Mucosa of stomach (tissue), 1 donor: ENCODE measurements at regions not wholly inside any gene's neighbourhood (a gene's known extent, or its start where the extent isn't known, plus 50 kb on each side); places are given as distances from the start of the nearest gene placed in this dataset.

Experiments
- H3K27me3 ChIP-seq: one replicate; pipeline ENCODE4 v1.7.0; 2013; ENCODE audit warnings: mild to moderate bottlenecking, low read length; ENCODE audit not compliant: control insufficient read depth, insufficient read depth
- H3K36me3 ChIP-seq: one replicate; pipeline ENCODE4 v1.7.0; 2013; ENCODE audit warnings: low read length; ENCODE audit not compliant: control insufficient read depth, insufficient read depth
- H3K4me1 ChIP-seq: one replicate; pipeline ENCODE4 v1.7.0; 2013; ENCODE audit warnings: mild to moderate bottlenecking, low read length; ENCODE audit not compliant: control insufficient read depth, insufficient read depth
- H3K4me3 ChIP-seq: one replicate; pipeline ENCODE4 v1.7.0; 2013; ENCODE audit warnings: low read length
- H3K9ac ChIP-seq: one replicate; pipeline ENCODE4 v1.7.0; 2013; ENCODE audit warnings: mild to moderate bottlenecking, low read length, moderate library complexity
- H3K9me3 ChIP-seq: one replicate; pipeline ENCODE4 v1.7.0; 2013; ENCODE audit warnings: mild to moderate bottlenecking, low read length, moderate library complexity; ENCODE audit not compliant: control insufficient read depth
- donor health status: Pancreatic carcinoma.

GRCh38 chr12:115322275-115322674, 638.3 kb upstream of the TBX3 start:
- H3K27me3 ChIP-seq = no peaks in the 10 kb centered on the region
- H3K36me3 ChIP-seq = no peaks in the 10 kb centered on the region
- no peak overlapping the region for H3K4me3 ChIP-seq
- no peaks in the 10 kb centered on the region for H3K4me1 ChIP-seq
- no peaks in the 10 kb centered on the region for H3K9me3 ChIP-seq
- H3K9ac ChIP-seq = no peak overlapping the region

- Histone ChIP-seq H3K4me3 (no peak overlapping the region), H3K9ac (no peak overlapping the region), H3K9me3 (no peaks in the 10 kb centered on the region), H3K36me3 (no peaks in the 10 kb centered on the region), H3K27me3 (no peaks in the 10 kb centered on the region), H3K4me1 (no peaks in the 10 kb centered on the region)
Observed at GRCh38 chr12:115320967-115321366, 637.0 kb upstream of the TBX3 start.

- H3K27me3 ChIP-seq = no peaks in the 10 kb centered on the region
- H3K4me1 ChIP-seq = no peaks in the 10 kb centered on the region
- no peaks in the 10 kb centered on the region for H3K36me3 ChIP-seq
- H3K9me3 ChIP-seq = no peaks in the 10 kb centered on the region
- no peak overlapping the region for H3K9ac ChIP-seq
- H3K4me3 ChIP-seq = no peak overlapping the region
Observed at GRCh38 chr12:115320451-115320850, 636.5 kb upstream of the TBX3 start.

GRCh38 chr12:115319446-115320040, 635.6 kb upstream of the TBX3 start:
- no peak overlapping the region for H3K9ac ChIP-seq
- H3K4me1 ChIP-seq = peaks cover 5% of the 10 kb centered on the region
- H3K27me3 ChIP-seq = no peaks in the 10 kb centered on the region
- H3K9me3 ChIP-seq = no peaks in the 10 kb centered on the region
- H3K4me3 ChIP-seq = no peak overlapping the region
- H3K36me3 ChIP-seq = no peaks in the 10 kb centered on the region

- H3K27me3 ChIP-seq = no peaks in the 10 kb centered on the region
- no peak overlapping the region for H3K9ac ChIP-seq
- no peaks in the 10 kb centered on the region for H3K9me3 ChIP-seq
- H3K4me1 ChIP-seq = peaks cover 9% of the 10 kb centered on the region
- no peaks in the 10 kb centered on the region for H3K36me3 ChIP-seq
- no peak overlapping the region for H3K4me3 ChIP-seq
Observed at GRCh38 chr12:115313929-115314328, 630.0 kb upstream of the TBX3 start.

GRCh38 chr12:115312901-115313300, 628.9 kb upstream of the TBX3 start:
- no peaks in the 10 kb centered on the region for H3K27me3 ChIP-seq
- no peaks in the 10 kb centered on the region for H3K36me3 ChIP-seq
- H3K9ac ChIP-seq = no peak overlapping the region
- no peaks in the 10 kb centered on the region for H3K9me3 ChIP-seq
- H3K4me3 ChIP-seq = no peak overlapping the region
- H3K4me1 ChIP-seq = peaks cover 9% of the 10 kb centered on the region

- Histone ChIP-seq H3K4me3 (no peak overlapping the region), H3K4me1 (peaks cover 9% of the 10 kb centered on the region), H3K27me3 (no peaks in the 10 kb centered on the region), H3K9me3 (no peaks in the 10 kb centered on the region), H3K36me3 (no peaks in the 10 kb centered on the region), H3K9ac (no peak overlapping the region)
Observed at GRCh38 chr12:115311875-115312274, 627.9 kb upstream of the TBX3 start.

GRCh38 chr12:115308918-115309317, 624.9 kb upstream of the TBX3 start:
- H3K36me3 ChIP-seq = no peaks in the 10 kb centered on the region
- no peaks in the 10 kb centered on the region for H3K9me3 ChIP-seq
- no peak overlapping the region for H3K4me3 ChIP-seq
- H3K4me1 ChIP-seq = no peaks in the 10 kb centered on the region
- H3K27me3 ChIP-seq = no peaks in the 10 kb centered on the region
- no peak overlapping the region for H3K9ac ChIP-seq

- Histone ChIP-seq H3K4me1 (no peaks in the 10 kb centered on the region), H3K4me3 (no peak overlapping the region), H3K36me3 (no peaks in the 10 kb centered on the region), H3K9ac (no peak overlapping the region), H3K27me3 (no peaks in the 10 kb centered on the region), H3K9me3 (no peaks in the 10 kb centered on the region)
Observed at GRCh38 chr12:115306380-115306779, 622.4 kb upstream of the TBX3 start.

- H3K9me3 ChIP-seq = no peaks in the 10 kb centered on the region
- no peak overlapping the region for H3K9ac ChIP-seq
- no peaks in the 10 kb centered on the region for H3K27me3 ChIP-seq
- no peaks in the 10 kb centered on the region for H3K36me3 ChIP-seq
- no peak overlapping the region for H3K4me3 ChIP-seq
- no peaks in the 10 kb centered on the region for H3K4me1 ChIP-seq
Observed at GRCh38 chr12:115305867-115306266, 621.9 kb upstream of the TBX3 start.

GRCh38 chr12:115305275-115305674, 621.3 kb upstream of the TBX3 start:
- H3K27me3 ChIP-seq = no peaks in the 10 kb centered on the region
- no peak overlapping the region for H3K9ac ChIP-seq
- no peaks in the 10 kb centered on the region for H3K9me3 ChIP-seq
- H3K4me1 ChIP-seq = no peaks in the 10 kb centered on the region
- H3K36me3 ChIP-seq = no peaks in the 10 kb centered on the region
- no peak overlapping the region for H3K4me3 ChIP-seq

GRCh38 chr12:115303723-115304309, 619.8 kb upstream of the TBX3 start:
- Histone ChIP-seq H3K9me3 (no peaks in the 10 kb centered on the region), H3K4me1 (no peaks in the 10 kb centered on the region), H3K27me3 (no peaks in the 10 kb centered on the region), H3K9ac (no peak overlapping the region), H3K4me3 (no peak overlapping the region), H3K36me3 (no peaks in the 10 kb centered on the region)

- Histone ChIP-seq H3K4me1 (peaks cover 12% of the 10 kb centered on the region), H3K36me3 (no peaks in the 10 kb centered on the region), H3K27me3 (no peaks in the 10 kb centered on the region)
Observed at GRCh38 chr12:115297445-115297844, 613.5 kb upstream of the TBX3 start.

More at GRCh38 chr12:115297445-115297844, 613.5 kb upstream of the TBX3 start:
- Histone ChIP-seq H3K4me3 (no peak overlapping the region), H3K9me3 (no peaks in the 10 kb centered on the region), H3K9ac (no peak overlapping the region)
